IPS-15b (cell line): ENCODE measurements at regions not wholly inside any gene's neighbourhood (a gene's known extent, or its start where the extent isn't known, plus 50 kb on each side); places are given as distances from the start of the nearest gene placed in this dataset.
"Not testable (repeated sequence)": the region's sequence is repeated elsewhere in the genome, so short reads cannot be mapped to it uniquely, and the experiment has no call there.

Source experiments
- H3K27me3 ChIP-seq: one replicate; pipeline ENCODE4 v1.6.1; 2013; ENCODE audit warnings: low read length; ENCODE audit not compliant: control insufficient read depth, insufficient read depth
- H3K36me3 ChIP-seq: one replicate; pipeline ENCODE4 v1.6.1; 2013; ENCODE audit warnings: low read length; ENCODE audit not compliant: control insufficient read depth, insufficient read depth
- H3K4me1 ChIP-seq: one replicate; pipeline ENCODE4 v1.6.1; 2013; ENCODE audit warnings: mild to moderate bottlenecking, low read length; ENCODE audit not compliant: control insufficient read depth, insufficient read depth
- H3K4me3 ChIP-seq: one replicate; pipeline ENCODE4 v1.5.1; 2013; ENCODE audit warnings: low read depth, low read length
- H3K9ac ChIP-seq: one replicate; pipeline ENCODE4 v1.6.1; 2013; ENCODE audit warnings: low read depth, mild to moderate bottlenecking, low read length
- H3K9me3 ChIP-seq: one replicate; pipeline ENCODE4 v1.6.1; 2013; ENCODE audit warnings: mild to moderate bottlenecking, low read length; ENCODE audit not compliant: control insufficient read depth, insufficient read depth

- Histone ChIP-seq H3K4me1 (no peaks in the 10 kb centered on the region), H3K27me3 (no peaks in the 10 kb centered on the region), H3K36me3 (no peaks in the 10 kb centered on the region), H3K9me3 (no peaks in the 10 kb centered on the region), H3K9ac (no peak overlapping the region), H3K4me3 (no peak overlapping the region)
Measured at GRCh38 chr3:105118905-105119304, 247.8 kb upstream of the ALCAM start.

- H3K4me3 ChIP-seq = no peak overlapping the region
- H3K27me3 ChIP-seq = no peaks in the 10 kb centered on the region
- no peaks in the 10 kb centered on the region for H3K4me1 ChIP-seq
- no peaks in the 10 kb centered on the region for H3K36me3 ChIP-seq
- no peak overlapping the region for H3K9ac ChIP-seq
- no peaks in the 10 kb centered on the region for H3K9me3 ChIP-seq
Measured at GRCh38 chr3:105119801-105120340, 246.8 kb upstream of the ALCAM start.

GRCh38 chr3:105130911-105131310 is 235.8 kb upstream of the ALCAM start:
- Histone ChIP-seq H3K9me3 (no peaks in the 10 kb centered on the region), H3K9ac (no peak overlapping the region), H3K36me3 (no peaks in the 10 kb centered on the region), H3K27me3 (no peaks in the 10 kb centered on the region), H3K4me1 (no peaks in the 10 kb centered on the region), H3K4me3 (no peak overlapping the region)

GRCh38 chr3:105137911-105138310 is 228.8 kb upstream of the ALCAM start:
- Histone ChIP-seq H3K9me3 (no peaks in the 10 kb centered on the region), H3K27me3 (no peaks in the 10 kb centered on the region), H3K36me3 (no peaks in the 10 kb centered on the region), H3K9ac (no peak overlapping the region), H3K4me1 (no peaks in the 10 kb centered on the region), H3K4me3 (no peak overlapping the region)

DNA sequence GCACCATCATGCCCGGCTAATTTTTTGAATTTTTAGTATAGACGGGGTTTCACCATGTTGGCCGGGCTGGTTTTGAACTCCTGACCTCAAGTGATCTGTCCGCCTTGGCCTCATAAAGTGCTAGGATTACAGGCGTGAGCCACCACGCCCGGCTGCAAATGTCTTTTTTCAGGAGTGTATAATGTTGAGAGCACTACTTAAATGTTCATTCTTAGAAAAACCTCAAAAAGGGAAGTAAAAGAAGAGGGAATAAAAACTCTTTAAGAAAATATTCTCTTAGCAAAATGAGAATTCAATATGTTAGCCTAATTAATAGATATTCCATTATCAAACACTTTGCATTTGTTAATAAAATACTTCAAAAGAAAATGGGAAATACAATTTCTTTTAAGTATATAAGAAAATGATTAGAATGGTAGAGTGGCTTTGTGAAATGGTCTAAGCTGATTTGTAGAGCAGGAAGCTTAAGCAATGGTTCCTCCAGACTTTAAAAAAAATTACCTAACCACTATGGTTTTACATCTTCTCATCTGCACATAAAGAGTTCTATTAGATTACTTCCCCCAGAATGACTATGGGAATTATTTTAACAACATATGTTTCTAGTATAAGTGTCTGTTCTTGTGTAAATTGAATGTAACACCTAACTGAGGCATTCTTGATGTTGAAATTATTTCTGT is 226.7 kb upstream of the ALCAM start:
- no peaks in the 10 kb centered on the region for H3K9me3 ChIP-seq
- H3K9ac ChIP-seq = no peak overlapping the region
- no peaks in the 10 kb centered on the region for H3K27me3 ChIP-seq
- H3K36me3 ChIP-seq = no peaks in the 10 kb centered on the region
- H3K4me3 ChIP-seq = no peak overlapping the region
- H3K4me1 ChIP-seq = no peaks in the 10 kb centered on the region

DNA sequence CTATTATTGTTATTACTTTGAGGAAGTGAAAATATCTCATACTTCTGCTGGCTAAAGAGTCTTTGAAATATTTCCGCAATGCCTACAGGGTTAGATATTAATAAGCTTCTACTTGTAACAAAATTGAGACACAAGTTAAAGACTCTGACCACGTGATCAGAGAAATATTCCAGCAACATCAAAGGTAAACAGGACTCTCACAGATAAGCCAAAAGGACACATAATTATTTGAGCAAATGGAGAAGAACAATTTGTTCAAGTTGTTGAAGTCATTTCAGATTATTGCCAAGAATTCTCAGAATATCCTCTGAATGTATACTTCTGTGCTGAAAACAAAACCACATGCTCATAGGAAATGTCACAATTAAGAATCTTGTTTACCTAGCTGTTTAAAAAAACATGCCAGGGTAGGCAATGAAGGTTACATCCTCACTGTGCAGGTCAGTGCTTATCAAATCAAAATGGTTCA is 225.8 kb upstream of the ALCAM start:
- Histone ChIP-seq H3K36me3 (no peaks in the 10 kb centered on the region), H3K4me3 (no peak overlapping the region), H3K27me3 (no peaks in the 10 kb centered on the region), H3K9me3 (no peaks in the 10 kb centered on the region), H3K9ac (no peak overlapping the region), H3K4me1 (no peaks in the 10 kb centered on the region)

DNA sequence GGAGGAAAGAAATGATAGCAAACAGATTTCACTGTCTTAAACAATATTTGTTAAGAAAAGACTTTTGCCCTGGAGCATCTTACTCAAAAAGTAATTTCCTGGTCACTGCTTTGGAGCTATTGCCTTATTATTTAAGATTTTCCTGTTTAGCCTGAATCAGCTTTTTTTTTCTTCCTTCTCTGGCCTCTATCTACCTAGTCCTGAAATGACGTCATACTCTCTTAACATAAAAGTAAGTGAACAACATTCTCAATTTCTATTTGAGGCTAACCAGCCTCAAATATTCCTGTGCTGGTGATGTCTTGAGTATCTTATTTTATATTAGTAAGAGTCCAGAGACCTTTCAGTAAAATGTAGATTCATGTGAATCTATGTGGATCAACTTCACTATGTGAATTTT is 221.9 kb upstream of the ALCAM start:
- no peaks in the 10 kb centered on the region for H3K27me3 ChIP-seq
- H3K4me1 ChIP-seq = no peaks in the 10 kb centered on the region
- H3K36me3 ChIP-seq = no peaks in the 10 kb centered on the region
- H3K4me3 ChIP-seq = no peak overlapping the region
- no peaks in the 10 kb centered on the region for H3K9me3 ChIP-seq
- H3K9ac ChIP-seq = no peak overlapping the region

GRCh38 chr3:105145511-105145910 is 221.2 kb upstream of the ALCAM start:
- H3K4me3 ChIP-seq = no peak overlapping the region
- no peaks in the 10 kb centered on the region for H3K4me1 ChIP-seq
- no peak overlapping the region for H3K9ac ChIP-seq
- no peaks in the 10 kb centered on the region for H3K27me3 ChIP-seq
- H3K36me3 ChIP-seq = no peaks in the 10 kb centered on the region
- H3K9me3 ChIP-seq = no peaks in the 10 kb centered on the region

DNA sequence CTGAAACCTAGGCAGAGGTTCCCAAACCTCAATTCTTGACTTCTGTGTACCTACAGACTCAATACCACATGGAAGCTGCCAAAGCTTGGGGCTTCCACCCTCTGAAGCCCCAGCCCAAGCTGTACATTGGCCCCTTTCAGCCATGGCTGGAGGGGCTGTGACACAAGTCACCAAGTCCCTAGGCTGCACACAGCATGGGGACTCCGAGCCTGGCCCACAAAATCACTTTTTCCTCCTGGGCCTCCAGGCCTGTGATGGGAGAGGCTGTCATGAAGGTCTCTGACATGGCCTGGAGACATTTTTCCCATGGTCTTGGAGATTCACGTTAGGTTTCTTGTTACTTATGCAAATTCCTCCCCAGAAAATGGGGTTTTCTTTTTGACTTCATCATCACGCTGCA is 217.5 kb upstream of the ALCAM start:
- not testable (repeated sequence) for H3K27me3 ChIP-seq, H3K4me3 ChIP-seq, H3K4me1 ChIP-seq, H3K9me3 ChIP-seq, H3K9ac ChIP-seq, H3K36me3 ChIP-seq

DNA sequence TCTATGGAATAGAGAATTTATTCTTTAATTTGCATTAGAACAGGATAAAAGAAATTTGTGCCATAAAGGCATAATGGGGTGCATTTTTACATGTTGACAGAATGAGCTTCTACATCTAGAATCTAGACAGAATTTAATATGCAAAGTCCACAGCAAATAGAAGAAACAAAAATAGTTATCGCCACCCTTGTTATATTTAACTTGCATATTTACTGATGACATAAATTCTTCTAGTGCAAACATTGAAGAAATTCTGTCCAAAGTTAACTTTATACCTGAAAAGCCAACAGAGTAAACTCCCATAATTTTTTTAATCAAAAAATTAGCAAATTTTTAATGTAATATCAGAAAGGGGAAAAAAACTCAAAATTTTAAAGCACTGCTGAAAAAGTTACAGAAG is 213.7 kb upstream of the ALCAM start:
- Histone ChIP-seq H3K36me3 (no peaks in the 10 kb centered on the region), H3K9ac (no peak overlapping the region), H3K4me1 (peaks cover 16% of the 10 kb centered on the region), H3K27me3 (no peaks in the 10 kb centered on the region), H3K9me3 (no peaks in the 10 kb centered on the region), H3K4me3 (no peak overlapping the region)

DNA sequence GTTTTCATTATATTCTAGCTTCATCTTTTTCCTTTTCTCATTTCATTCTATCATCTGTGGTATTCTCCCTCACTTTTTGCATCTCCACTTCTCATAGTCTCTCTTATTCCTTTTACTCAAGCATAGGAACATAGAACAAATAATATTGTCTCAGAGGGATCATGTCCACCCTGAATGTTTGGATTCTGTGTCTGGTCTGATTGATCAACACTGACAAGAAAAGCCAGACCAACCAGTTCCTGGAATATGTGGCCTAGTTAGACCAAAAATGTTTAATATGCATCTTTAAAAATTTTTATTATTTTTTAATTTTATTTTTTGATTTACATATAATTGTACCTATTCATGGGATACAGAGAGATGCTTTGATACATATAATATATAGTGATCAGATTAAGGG is 212.0 kb upstream of the ALCAM start:
- Histone ChIP-seq H3K9ac (no peak overlapping the region), H3K27me3 (no peaks in the 10 kb centered on the region), H3K9me3 (no peaks in the 10 kb centered on the region), H3K4me3 (no peak overlapping the region), H3K36me3 (no peaks in the 10 kb centered on the region), H3K4me1 (peaks cover 25% of the 10 kb centered on the region)

GRCh38 chr3:105157067-105157765 is 209.5 kb upstream of the ALCAM start:
- no peaks in the 10 kb centered on the region for H3K27me3 ChIP-seq
- H3K9me3 ChIP-seq = no peaks in the 10 kb centered on the region
- no peaks in the 10 kb centered on the region for H3K36me3 ChIP-seq
- no peak overlapping the region for H3K4me3 ChIP-seq
- no peak overlapping the region for H3K9ac ChIP-seq
- H3K4me1 ChIP-seq = peaks cover 25% of the 10 kb centered on the region
